Neural progenitor cell (in vitro differentiated cells): ENCODE measurements at regions not wholly inside any gene's neighbourhood (a gene's known extent, or its start where the extent isn't known, plus 50 kb on each side); places are given as distances from the start of the nearest gene placed in this dataset.
"Not testable (repeated sequence)": the region's sequence is repeated elsewhere in the genome, so short reads cannot be mapped to it uniquely, and the experiment has no call there.

ENCODE experiments used
- DNase-seq: peaks from one replicate; pipeline ENCODE4 v3.0.0-alpha.2; 2016; ENCODE audit warnings: low spot score
- H2AFZ ChIP-seq: fragments of 200-600 bp; sonication (generic); replicated peaks from 2 replicates; pipeline ENCODE4 v1.6.1; 2016; ENCODE audit warnings: antibody characterized with exemption
- H3F3A ChIP-seq: fragments of 200-600 bp; sonication (generic); 2 replicates; pipeline ENCODE4 v1.6.1; 2016; ENCODE audit warnings: antibody characterized with exemption, low read depth
- H3K27ac ChIP-seq: fragments of 200-600 bp; sonication (generic); 2 replicates; pipeline ENCODE4 v1.5.1; 2016; ENCODE audit warnings: mild to moderate bottlenecking
- H3K27me3 ChIP-seq: fragments of 200-600 bp; sonication (generic); 2 replicates; pipeline ENCODE4 v1.6.1; 2016; ENCODE audit warnings: mild to moderate bottlenecking, moderate library complexity
- H3K36me3 ChIP-seq: fragments of 200-600 bp; sonication (generic); 2 replicates; pipeline ENCODE4 v1.5.1; 2016
- H3K4me1 ChIP-seq: fragments of 200-600 bp; sonication (generic); 2 replicates; pipeline ENCODE4 v1.6.1; 2016; ENCODE audit warnings: mixed run types
- H3K4me2 ChIP-seq: fragments of 200-600 bp; sonication (generic); 2 replicates; pipeline ENCODE4 v1.6.1; 2016
- H3K4me3 ChIP-seq: fragments of 200-600 bp; sonication (generic); 2 replicates; pipeline ENCODE4 v1.5.1; 2016
- H3K79me2 ChIP-seq: fragments of 200-600 bp; sonication (generic); 2 replicates; pipeline ENCODE4 v1.6.1; 2016; ENCODE audit warnings: low read depth
- H3K9ac ChIP-seq: fragments of 200-600 bp; sonication (generic); 2 replicates; pipeline ENCODE4 v1.6.1; 2016
- H3K9me3 ChIP-seq: fragments of 200-600 bp; sonication (generic); 2 replicates; pipeline ENCODE4 v1.5.1; 2016; ENCODE audit warnings: low read depth
- H4K20me1 ChIP-seq: fragments of 200-600 bp; sonication (generic); 2 replicates; pipeline ENCODE4 v1.6.1; 2016; ENCODE audit warnings: low read depth
- H3K27ac Mint-ChIP-seq: 3 replicates; pipeline ENCODE4 v1.8.0; 2021; ENCODE audit warnings: mixed read lengths
- H3K27me3 Mint-ChIP-seq: 2 replicates; pipeline ENCODE4 v1.8.0; 2022; ENCODE audit warnings: low read depth, mild to moderate bottlenecking, inconsistent platforms, moderate library complexity, mixed read lengths; ENCODE audit not compliant: insufficient read depth
- H3K36me3 Mint-ChIP-seq: 3 replicates; pipeline ENCODE4 v1.8.0; 2021; ENCODE audit warnings: mixed read lengths
- H3K4me1 Mint-ChIP-seq: 3 replicates; pipeline ENCODE4 v1.8.0; 2021; ENCODE audit warnings: mixed read lengths
- H3K4me3 Mint-ChIP-seq: 3 replicates; pipeline ENCODE4 v1.8.0; 2021; ENCODE audit warnings: mild to moderate bottlenecking, moderate library complexity, mixed read lengths
- H3K9me3 Mint-ChIP-seq: 3 replicates; pipeline ENCODE4 v1.8.0; 2020; ENCODE audit warnings: mixed read lengths
- CTCF ChIP-seq: fragments of 200-600 bp; sonication (generic); IDR thresholded peaks from 2 replicates; pipeline ENCODE4 v1.5.1; 2017; ENCODE audit warnings: antibody characterized with exemption, mild to moderate bottlenecking
- EZH2 ChIP-seq: fragments of 200-600 bp; sonication (generic); IDR thresholded peaks from 2 replicates; pipeline ENCODE4 v1.6.1; 2017; ENCODE audit warnings: antibody characterized with exemption, mild to moderate bottlenecking, moderate library complexity
- EZH2phosphoT487 ChIP-seq: fragments of 200-600 bp; sonication (generic); IDR thresholded peaks from 2 replicates; pipeline ENCODE4 v1.6.1; 2017; ENCODE audit warnings: antibody characterized with exemption

GRCh38 chr20:63135411-63135810 is 80.5 kb downstream of the YTHDF1 start:
- Histone ChIP-seq H3K4me1 (no peaks in the 10 kb centered on the region), H3K4me3 (no peak overlapping the region), H3K9me3 (no peaks in the 10 kb centered on the region), H3K36me3 (no peaks in the 10 kb centered on the region), H3K79me2 (no peaks in the 10 kb centered on the region), H3K9ac (no peak overlapping the region), H3K27ac (no peak overlapping the region), H3K27me3 (no peaks in the 10 kb centered on the region), H4K20me1 (no peaks in the 10 kb centered on the region), H3K4me2 (no peak overlapping the region), H3F3A (peaks cover 6% of the 10 kb centered on the region), H2AFZ (no peak overlapping the region)
- Mint-ChIP-seq H3K36me3 (no peaks in the 10 kb centered on the region), H3K27ac (no peak overlapping the region), H3K27me3 (peaks cover 10% of the 10 kb centered on the region), H3K4me3 (no peak overlapping the region), H3K4me1 (peaks cover 2% of the 10 kb centered on the region), H3K9me3 (peaks cover 2% of the 10 kb centered on the region)
- no peak for TF ChIP-seq EZH2phosphoT487
- TF ChIP-seq CTCF: no peak
- TF ChIP-seq EZH2: no peak
- DNase-seq: peak; percentile 31

- H3K4me2 ChIP-seq, H3K4me3 ChIP-seq, H3K27ac Mint-ChIP-seq, H4K20me1 ChIP-seq, DNase-seq, H3K27me3 ChIP-seq, H3K36me3 ChIP-seq, H2AFZ ChIP-seq, H3K9me3 ChIP-seq, H3K79me2 ChIP-seq, H3K4me3 Mint-ChIP-seq, H3K36me3 Mint-ChIP-seq, H3F3A ChIP-seq, H3K4me1 Mint-ChIP-seq, H3K4me1 ChIP-seq, H3K9me3 Mint-ChIP-seq, H3K27ac ChIP-seq, H3K9ac ChIP-seq: not testable (repeated sequence)
- H3K27me3 Mint-ChIP-seq: peaks cover 12% of the 10 kb centered on the region
These were observed 81.1 kb downstream of the YTHDF1 start for GRCh38 chr20:63134711-63135361.

GRCh38 chr20:63134201-63134612 is 81.7 kb downstream of the YTHDF1 start:
- Histone ChIP-seq H3K9me3 (no peaks in the 10 kb centered on the region), H3K9ac (no peak overlapping the region), H3K27ac (no peak overlapping the region), H3K36me3 (no peaks in the 10 kb centered on the region), H2AFZ (no peak overlapping the region), H3K27me3 (peaks cover 8% of the 10 kb centered on the region), H3F3A (peaks cover 6% of the 10 kb centered on the region), H3K4me1 (peaks cover 4% of the 10 kb centered on the region), H4K20me1 (no peaks in the 10 kb centered on the region), H3K4me3 (no peak overlapping the region), H3K79me2 (no peaks in the 10 kb centered on the region), H3K4me2 (no peak overlapping the region)
- peaks cover 4% of the 10 kb centered on the region for H3K4me1 Mint-ChIP-seq
- H3K9me3 Mint-ChIP-seq: peaks cover 2% of the 10 kb centered on the region
- TF ChIP-seq CTCF (no peak), EZH2 (no peak), EZH2phosphoT487 (no peak)
- H3K36me3 Mint-ChIP-seq: no peaks in the 10 kb centered on the region
- DNase-seq: peak; percentile 33
- peaks cover 14% of the 10 kb centered on the region for H3K27me3 Mint-ChIP-seq
- no peak overlapping the region for H3K4me3 Mint-ChIP-seq
- no peak overlapping the region for H3K27ac Mint-ChIP-seq

- Mint-ChIP-seq H3K36me3 (no peaks in the 10 kb centered on the region), H3K4me3 (no peak overlapping the region), H3K27ac (no peak overlapping the region), H3K4me1 (peaks cover 4% of the 10 kb centered on the region), H3K27me3 (peaks cover 16% of the 10 kb centered on the region), H3K9me3 (peaks cover 2% of the 10 kb centered on the region)
- H3K4me1 ChIP-seq: peaks cover 4% of the 10 kb centered on the region
- H3K27ac ChIP-seq: no peak overlapping the region
- no peak overlapping the region for H3K4me3 ChIP-seq
- no peak overlapping the region for H2AFZ ChIP-seq
- H3K27me3 ChIP-seq: peaks cover 11% of the 10 kb centered on the region
- no peaks in the 10 kb centered on the region for H3K79me2 ChIP-seq
- TF ChIP-seq EZH2 (no peak), EZH2phosphoT487 (no peak), CTCF (no peak)
- DNase-seq: no peak
- H3K9ac ChIP-seq: no peak overlapping the region
- H3K9me3 ChIP-seq: no peaks in the 10 kb centered on the region
- no peaks in the 10 kb centered on the region for H3K36me3 ChIP-seq
- no peak overlapping the region for H3K4me2 ChIP-seq
- no peaks in the 10 kb centered on the region for H4K20me1 ChIP-seq
- peaks cover 6% of the 10 kb centered on the region for H3F3A ChIP-seq
These were observed 82.3 kb downstream of the YTHDF1 start for GRCh38 chr20:63133481-63134091.
